Glomerular visceral epithelial cell (primary cell): ENCODE measurements at regions not wholly inside any gene's neighbourhood (a gene's known extent, or its start where the extent isn't known, plus 50 kb on each side); places are given as distances from the start of the nearest gene placed in this dataset.

ENCODE experiments used
- DNase-seq: peaks from one replicate; pipeline ENCODE4 v3.0.0-alpha.2; 2016; ENCODE audit errors: extremely low spot score

DNA sequence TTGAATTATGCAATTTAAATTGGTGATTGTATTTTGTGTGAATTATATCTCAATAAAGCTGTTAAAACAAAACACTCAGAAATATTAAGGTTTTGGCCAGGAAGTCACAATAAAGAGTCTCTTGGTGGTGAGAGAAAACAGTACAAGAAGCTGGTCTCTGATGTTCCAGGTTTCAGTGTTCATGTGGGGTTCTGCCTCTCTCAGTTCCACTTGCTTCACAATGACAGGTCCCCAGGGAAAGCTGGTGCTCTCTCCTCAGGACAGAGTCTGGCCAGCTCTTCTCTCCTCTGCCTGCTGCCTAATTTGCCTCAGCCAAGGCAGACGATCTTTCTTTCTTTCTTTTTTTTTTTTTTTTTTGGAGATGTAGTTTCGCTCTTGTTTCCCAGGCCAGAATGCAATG, 342.9 kb upstream of the PLXNA2 start:
- no peak for DNase-seq

- DNase-seq: no peak
Measured at GRCh38 chr1:208593306-208594006, 349.3 kb upstream of the PLXNA2 start.

DNA sequence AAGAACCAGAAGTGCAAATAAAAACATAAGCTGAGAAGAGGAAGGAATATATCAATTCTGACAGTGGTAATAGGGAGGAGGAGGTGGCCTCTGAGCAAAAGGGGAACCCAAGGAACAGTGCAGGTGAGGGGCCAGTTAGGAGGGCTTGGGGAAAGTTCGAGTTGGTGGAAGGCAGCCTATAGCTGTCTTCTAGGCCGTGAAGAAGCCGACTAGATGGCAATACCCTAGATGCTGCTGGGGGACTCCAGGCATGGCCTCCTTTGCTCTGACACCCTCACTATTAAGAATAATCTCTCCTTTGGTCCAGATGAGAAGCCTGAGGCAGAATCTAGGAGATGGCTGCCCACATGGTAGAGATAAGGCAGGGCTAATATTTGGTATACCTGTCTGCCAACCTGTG, 351.1 kb upstream of the PLXNA2 start:
- DNase-seq: no peak

DNA sequence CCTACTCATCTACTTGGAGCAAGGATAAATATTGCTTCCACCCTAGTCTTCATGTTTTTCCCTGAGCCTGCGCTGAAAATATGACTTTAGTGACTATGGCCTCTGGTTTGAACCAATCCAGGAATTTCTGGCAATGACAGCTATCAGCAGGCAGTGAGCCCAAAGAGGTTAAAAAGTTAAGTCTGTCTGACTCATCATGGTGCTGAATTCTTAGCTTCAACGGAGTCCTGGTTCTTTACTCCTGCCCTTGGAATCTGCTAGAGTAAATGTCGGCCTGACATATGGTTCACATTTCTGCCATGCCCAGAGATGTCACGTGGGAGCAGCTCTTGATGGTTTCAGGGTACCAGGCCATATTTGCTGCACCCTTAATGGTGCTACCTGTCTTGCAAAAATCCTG, 351.6 kb upstream of the PLXNA2 start:
- no peak for DNase-seq

GRCh38 chr1:208597571-208597970, 353.4 kb upstream of the PLXNA2 start:
- no peak for DNase-seq

DNA sequence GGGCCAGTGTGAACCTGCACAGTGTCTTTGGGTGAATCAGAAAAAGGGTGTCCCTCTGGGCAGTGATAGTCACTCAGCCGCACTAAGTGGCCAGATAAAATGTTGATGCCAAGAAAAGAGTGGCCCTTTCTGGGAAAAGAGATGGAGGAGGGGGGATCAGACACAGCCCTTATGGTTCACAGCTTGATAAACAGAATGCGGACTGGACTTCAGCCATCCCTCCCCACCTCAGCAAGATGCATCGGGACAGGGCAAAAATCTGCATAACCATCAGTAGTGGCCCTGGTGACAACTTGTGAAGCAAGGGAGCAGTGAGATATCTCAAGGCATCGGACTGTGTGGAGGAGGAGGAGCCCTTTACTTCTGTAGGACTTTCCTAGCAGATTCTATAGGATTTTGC, 353.8 kb upstream of the PLXNA2 start:
- no peak for DNase-seq

GRCh38 chr1:208599063-208599462, 354.9 kb upstream of the PLXNA2 start:
- DNase-seq: no peak

- DNase-seq: no peak
Measured at GRCh38 chr1:208600456-208601190, 356.4 kb upstream of the PLXNA2 start.

- DNase-seq: no peak
Measured at GRCh38 chr1:208601561-208601960, 357.4 kb upstream of the PLXNA2 start.

GRCh38 chr1:208603721-208604120, 359.5 kb upstream of the PLXNA2 start:
- DNase-seq: no peak

DNA sequence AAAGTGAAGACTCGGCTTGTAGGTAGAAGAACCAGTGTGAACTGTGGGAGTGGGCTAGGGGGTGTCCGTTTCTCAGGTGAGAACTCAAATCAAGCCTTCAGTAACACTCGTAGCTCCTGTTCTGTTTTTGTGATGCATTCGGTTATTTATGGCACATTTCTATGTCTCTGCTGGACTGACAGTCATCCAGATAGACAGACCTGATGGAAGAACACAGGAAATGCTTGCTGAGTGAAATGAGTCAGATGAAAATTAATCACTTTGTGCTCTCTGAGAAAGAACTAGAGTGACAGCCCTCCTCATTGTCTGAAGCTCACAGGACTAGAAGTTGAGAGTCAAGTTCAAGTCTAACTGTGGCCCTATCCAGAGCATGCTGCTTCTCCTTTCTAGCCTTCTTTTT, 360.1 kb upstream of the PLXNA2 start:
- peak; percentile 25 for DNase-seq

DNA sequence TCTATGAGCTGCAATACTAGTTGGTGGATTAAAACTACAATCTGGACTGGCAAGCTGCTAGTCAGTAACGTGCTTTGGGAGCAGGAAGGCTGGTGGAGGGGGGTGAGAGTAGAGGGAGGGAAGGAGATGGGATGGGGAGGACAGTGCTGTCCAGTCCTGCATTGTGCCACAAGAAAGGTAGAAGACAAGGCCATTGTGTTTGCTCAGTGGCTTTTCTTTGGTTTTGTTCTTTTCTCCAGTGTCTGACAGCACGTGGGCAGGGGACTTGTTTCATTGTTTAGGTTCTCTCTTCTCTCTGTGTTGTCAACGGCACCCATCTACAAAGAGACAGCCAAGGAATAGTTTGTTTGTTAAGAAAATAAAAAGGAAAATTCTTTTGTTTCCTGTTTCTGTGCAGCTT, 362.8 kb upstream of the PLXNA2 start:
- no peak for DNase-seq

- no peak for DNase-seq
Measured at GRCh38 chr1:208607616-208608015, 363.4 kb upstream of the PLXNA2 start.

DNA sequence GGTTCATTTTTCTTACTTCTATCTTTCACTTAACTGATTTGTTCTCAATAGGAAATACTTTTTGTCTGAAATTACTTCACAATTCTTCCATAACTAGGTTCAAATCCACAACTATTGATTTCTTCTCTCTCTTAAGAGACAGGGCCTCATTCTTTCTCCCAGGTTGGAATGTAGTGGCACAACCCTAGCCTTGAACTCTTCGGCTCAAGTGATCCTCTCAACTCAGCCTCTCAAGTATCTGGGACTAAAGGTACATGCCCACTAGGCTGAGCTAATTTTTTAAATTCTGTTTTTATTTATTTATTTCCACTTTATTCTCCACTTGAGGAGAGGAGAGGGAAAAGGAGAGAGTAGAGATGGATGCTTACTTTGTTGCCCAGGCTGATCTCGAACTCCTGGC, 370.4 kb upstream of the PLXNA2 start:
- no peak for DNase-seq

GRCh38 chr1:208615371-208615770, 371.2 kb upstream of the PLXNA2 start:
- DNase-seq: no peak

- no peak for DNase-seq
Measured at GRCh38 chr1:208616776-208617175, 372.6 kb upstream of the PLXNA2 start.

DNA sequence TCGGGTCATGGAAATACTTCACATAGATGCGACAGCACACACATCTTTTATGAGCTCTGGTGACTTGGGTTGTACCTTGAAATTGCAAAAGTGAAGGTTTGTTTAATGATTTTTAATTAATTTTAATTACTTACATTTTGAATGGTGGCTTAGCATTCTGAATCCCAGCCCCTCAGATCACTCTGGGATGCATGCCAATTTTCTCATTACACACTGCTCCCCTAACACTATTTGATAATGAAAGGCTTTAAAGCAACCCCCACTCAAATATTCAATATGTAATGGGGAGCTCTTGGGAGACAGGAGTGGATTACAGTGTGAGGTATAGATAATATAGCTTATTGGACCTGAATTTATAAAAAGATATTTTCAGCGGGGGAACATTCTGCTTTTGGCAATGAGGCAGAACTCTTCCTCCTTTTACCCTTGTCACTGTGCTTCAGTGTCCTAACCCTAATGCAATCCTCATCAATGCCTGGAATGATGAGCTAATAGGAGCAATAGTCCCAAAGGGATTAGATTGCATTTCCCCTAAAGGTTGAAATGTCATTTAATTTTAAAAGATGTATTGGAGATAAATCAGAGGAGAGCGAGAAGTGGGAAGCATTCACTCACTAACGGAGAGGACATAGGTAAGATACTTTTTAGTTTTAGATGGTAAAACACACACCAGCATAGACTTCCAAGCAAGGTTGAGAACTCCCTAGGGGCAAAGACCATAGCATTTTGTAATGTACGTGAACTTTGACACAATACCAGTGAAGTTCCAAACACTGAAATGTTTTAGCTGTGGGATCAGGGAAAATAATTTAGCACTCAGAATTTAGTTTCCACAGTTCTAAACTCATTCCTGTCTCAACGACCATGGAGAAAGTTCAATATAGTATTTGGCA, 384.1 kb upstream of the PLXNA2 start:
- no peak for DNase-seq

DNA sequence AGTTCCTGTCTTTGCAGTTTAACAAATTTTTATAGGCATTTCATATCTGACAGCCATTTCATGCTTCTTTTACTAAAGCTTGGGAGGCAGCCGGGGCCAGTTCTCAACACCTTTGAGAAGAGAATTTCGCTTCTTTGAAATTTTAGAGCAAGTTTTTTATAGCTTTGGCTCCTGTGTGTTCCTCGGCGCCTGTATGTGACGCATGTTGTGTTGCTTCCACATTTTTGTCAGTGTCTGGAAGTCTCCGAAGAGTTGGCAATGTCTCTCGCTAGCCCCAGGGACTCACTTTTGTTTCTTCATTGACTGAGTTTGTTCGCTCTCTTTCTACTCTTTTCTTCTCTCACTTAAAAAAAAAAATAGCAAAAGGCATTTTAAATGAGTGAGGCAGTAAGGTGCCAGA, 386.9 kb upstream of the PLXNA2 start:
- DNase-seq: no peak

GRCh38 chr1:208631506-208631905, 387.3 kb upstream of the PLXNA2 start:
- DNase-seq: no peak

- DNase-seq: no peak
Measured at GRCh38 chr1:208634346-208635140, 390.4 kb upstream of the PLXNA2 start.

DNA sequence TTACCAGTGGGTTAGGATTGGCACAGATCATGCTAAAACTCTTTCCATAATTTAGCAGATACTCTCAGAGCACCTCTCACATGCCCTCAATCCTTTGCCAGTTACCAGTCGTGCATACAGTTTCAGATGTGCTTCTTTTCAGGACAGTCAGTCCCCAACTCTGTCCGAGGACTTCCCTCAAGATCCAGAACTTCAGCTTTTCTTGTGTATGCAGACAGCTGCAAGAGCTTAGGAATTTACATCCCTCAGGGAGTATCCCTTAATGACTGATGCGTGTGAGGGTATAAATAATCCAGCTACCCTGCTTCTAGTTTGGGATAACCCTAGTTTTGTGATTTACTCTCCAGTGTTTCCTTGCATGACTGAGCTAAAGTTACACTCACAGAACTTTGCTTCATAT, 393.0 kb upstream of the PLXNA2 start:
- no peak for DNase-seq

GRCh38 chr1:208639382-208639781, 395.2 kb upstream of the PLXNA2 start:
- no peak for DNase-seq
